Smooth muscle cell (in vitro differentiated cells): ENCODE measurements at regions not wholly inside any gene's neighbourhood (a gene's known extent, or its start where the extent isn't known, plus 50 kb on each side); places are given as distances from the start of the nearest gene placed in this dataset.
"Not testable (repeated sequence)": the region's sequence is repeated elsewhere in the genome, so short reads cannot be mapped to it uniquely, and the experiment has no call there.

ENCODE experiments used
- DNase-seq: peaks from one replicate; lab custom pipeline; 2025; ENCODE audit not compliant: unreplicated experiment; lab: John Stamatoyannopoulos, UW
- H2AFZ ChIP-seq: fragments of 200-600 bp; sonication (generic); 2 replicates; pipeline ENCODE4 v1.6.0; 2016; ENCODE audit warnings: antibody characterized with exemption, low read depth, mild to moderate bottlenecking
- H3F3A ChIP-seq: fragments of 200-600 bp; sonication (generic); 2 replicates; pipeline ENCODE4 v1.6.0; 2017; ENCODE audit warnings: antibody characterized with exemption, low read depth
- H3K27ac ChIP-seq: fragments of 200-600 bp; sonication (generic); 2 replicates; pipeline ENCODE4 v1.5.1; 2016; ENCODE audit warnings: low read depth, mild to moderate bottlenecking
- H3K27me3 ChIP-seq: fragments of 200-600 bp; sonication (generic); 2 replicates; pipeline ENCODE4 v1.6.1; 2016; ENCODE audit warnings: low read depth, mild to moderate bottlenecking
- H3K36me3 ChIP-seq: fragments of 200-600 bp; sonication (generic); 2 replicates; pipeline ENCODE4 v1.5.1; 2016; ENCODE audit warnings: low read depth
- H3K4me1 ChIP-seq: fragments of 200-600 bp; sonication (generic); 2 replicates; pipeline ENCODE4 v1.5.1; 2016; ENCODE audit warnings: low read depth
- H3K4me2 ChIP-seq: fragments of 200-600 bp; sonication (generic); 2 replicates; pipeline ENCODE4 v1.6.0; 2016; ENCODE audit warnings: mild to moderate bottlenecking
- H3K4me3 ChIP-seq: fragments of 200-600 bp; sonication (generic); 2 replicates; pipeline ENCODE4 v1.5.1; 2016; ENCODE audit warnings: mild to moderate bottlenecking
- H3K79me2 ChIP-seq: fragments of 200-600 bp; sonication (generic); 2 replicates; pipeline ENCODE4 v1.6.0; 2016; ENCODE audit warnings: low read depth, mild to moderate bottlenecking
- H3K9ac ChIP-seq: fragments of 200-600 bp; sonication (generic); 2 replicates; pipeline ENCODE4 v1.6.0; 2016; ENCODE audit warnings: low read depth
- H3K9me3 ChIP-seq: fragments of 200-600 bp; sonication (generic); replicated peaks from 2 replicates; pipeline ENCODE4 v1.5.1; 2016; ENCODE audit warnings: low read depth
- H4K20me1 ChIP-seq: fragments of 200-600 bp; sonication (generic); 2 replicates; pipeline ENCODE4 v1.6.0; 2016; ENCODE audit warnings: low read depth
- CTCF ChIP-seq: fragments of 200-600 bp; sonication (generic); IDR thresholded peaks from 2 replicates; pipeline ENCODE4 v1.5.1; 2017; ENCODE audit warnings: borderline replicate concordance, mild to moderate bottlenecking, antibody characterized with exemption; ENCODE audit not compliant: insufficient read depth, poor library complexity, severe bottlenecking
- WGBS: methylation state at CpG from one replicate; pipeline ENCODE4 v1.1.7; 2016; ENCODE audit warnings: low lambda C conversion rate; 5-methylcytosine and 5-hydroxymethylcytosine counted together

DNA sequence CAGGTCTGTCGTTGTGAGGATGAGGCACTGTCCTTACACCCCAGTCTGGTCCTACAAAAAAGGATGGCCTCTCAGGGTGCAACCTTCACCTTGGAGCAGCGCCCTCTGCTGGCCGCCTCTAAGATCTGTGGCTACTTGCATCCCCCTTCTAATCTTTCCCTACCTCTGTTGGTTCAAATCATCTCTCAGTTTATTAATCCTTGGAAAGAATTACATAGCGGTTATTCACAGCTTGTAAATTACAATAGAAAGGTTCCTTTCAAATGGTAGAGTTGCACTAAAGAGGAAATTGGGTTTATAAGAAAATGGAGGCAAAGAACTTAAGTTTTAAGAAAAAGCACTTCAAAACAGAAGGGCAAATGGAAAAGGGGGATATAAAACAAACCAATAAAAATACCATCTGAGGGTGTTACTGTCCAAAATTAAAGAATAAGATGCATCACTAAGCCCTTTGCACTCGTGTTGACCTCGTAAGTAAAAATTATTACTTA is 102.0 kb upstream of the PLEKHM1 start:
- not testable (repeated sequence) for H4K20me1 ChIP-seq, H3F3A ChIP-seq, H3K36me3 ChIP-seq, DNase-seq, H3K4me3 ChIP-seq, H3K27me3 ChIP-seq, H3K9ac ChIP-seq, H3K4me1 ChIP-seq, H3K4me2 ChIP-seq, H2AFZ ChIP-seq, H3K79me2 ChIP-seq, H3K9me3 ChIP-seq, H3K27ac ChIP-seq
- WGBS, result 28% methylated on average over 5 of the region's 6 CpGs
- peak; percentile 51 for TF ChIP-seq CTCF

GRCh38 chr17:45596347-45596746 is 105.8 kb upstream of the PLEKHM1 start:
- H3K4me2 ChIP-seq, H2AFZ ChIP-seq: not testable (repeated sequence)

GRCh38 chr17:45600052-45601012 is 109.8 kb upstream of the PLEKHM1 start:
- WGBS, result 83% methylated on average over 14 of the region's 21 CpGs
- H4K20me1 ChIP-seq, H3K9ac ChIP-seq, H3K4me1 ChIP-seq, H2AFZ ChIP-seq, H3K4me2 ChIP-seq, H3K4me3 ChIP-seq, H3K36me3 ChIP-seq, H3F3A ChIP-seq, H3K9me3 ChIP-seq, H3K27me3 ChIP-seq, H3K27ac ChIP-seq, H3K79me2 ChIP-seq, DNase-seq: not testable (repeated sequence)

More at GRCh38 chr17:45596347-45596746, 105.8 kb upstream of the PLEKHM1 start:
- not testable (repeated sequence) for DNase-seq, H3F3A ChIP-seq, H3K79me2 ChIP-seq, H3K9ac ChIP-seq, H3K4me1 ChIP-seq, H4K20me1 ChIP-seq, H3K27ac ChIP-seq, H3K4me3 ChIP-seq, H3K9me3 ChIP-seq, H3K27me3 ChIP-seq, H3K36me3 ChIP-seq
- WGBS, result 81% methylated on average over 4 of the region's 4 CpGs

DNA sequence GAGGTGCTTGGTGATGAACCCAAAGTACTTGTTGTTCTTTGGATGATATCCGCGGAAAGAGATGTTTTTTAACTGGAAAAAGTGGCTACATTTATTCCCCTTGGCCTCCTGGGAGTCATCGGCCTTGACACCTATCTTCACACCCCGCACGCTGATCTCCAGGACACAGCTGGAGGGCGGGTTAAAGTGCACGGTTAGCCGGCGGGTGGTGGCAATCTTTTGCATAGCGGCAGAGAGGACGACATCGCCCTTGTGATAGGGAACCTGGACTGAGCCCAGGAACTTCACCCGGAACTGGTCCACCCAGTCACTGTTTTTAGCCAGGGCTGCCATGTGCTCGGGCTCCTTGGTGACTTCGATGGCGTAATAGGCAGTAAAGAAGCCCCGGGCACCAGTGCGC is 110.5 kb upstream of the PLEKHM1 start:
- not testable (repeated sequence) for DNase-seq, H3K4me3 ChIP-seq, H3K9me3 ChIP-seq, H3K4me1 ChIP-seq, H3F3A ChIP-seq, H3K27me3 ChIP-seq, H3K4me2 ChIP-seq, H3K36me3 ChIP-seq, H2AFZ ChIP-seq, H3K79me2 ChIP-seq, H3K9ac ChIP-seq, H3K27ac ChIP-seq, H4K20me1 ChIP-seq
- 93% methylated on average over 18 of the region's 18 CpGs for WGBS

GRCh38 chr17:45601605-45602539 is 111.4 kb upstream of the PLEKHM1 start:
- not testable (repeated sequence) for H3K27me3 ChIP-seq, H3K27ac ChIP-seq, H3F3A ChIP-seq, H3K4me1 ChIP-seq, H3K4me3 ChIP-seq, H3K79me2 ChIP-seq, H2AFZ ChIP-seq, H4K20me1 ChIP-seq, H3K9me3 ChIP-seq, H3K36me3 ChIP-seq, DNase-seq, H3K9ac ChIP-seq
- 39% methylated on average over 38 of the region's 63 CpGs for WGBS
- peak overlapping the region; percentile 74 for H3K4me2 ChIP-seq

- H3K4me1 ChIP-seq, H3K9me3 ChIP-seq, H3F3A ChIP-seq, H3K4me3 ChIP-seq, H3K4me2 ChIP-seq, H2AFZ ChIP-seq, H4K20me1 ChIP-seq, H3K27ac ChIP-seq, H3K36me3 ChIP-seq, H3K9ac ChIP-seq, DNase-seq, H3K79me2 ChIP-seq, H3K27me3 ChIP-seq: not testable (repeated sequence)
- 100% methylated on average over 1 of the region's 1 CpG for WGBS
These were observed 115.2 kb upstream of the PLEKHM1 start for GRCh38 chr17:45605751-45606150.

GRCh38 chr17:45619984-45620405 is 129.5 kb upstream of the PLEKHM1 start:
- WGBS, result 0% methylated on average over 6 of the region's 16 CpGs
- H3K79me2 ChIP-seq, H3K4me1 ChIP-seq, H4K20me1 ChIP-seq, H2AFZ ChIP-seq, H3K9ac ChIP-seq, H3K27me3 ChIP-seq, H3F3A ChIP-seq, H3K27ac ChIP-seq, H3K9me3 ChIP-seq, DNase-seq, H3K36me3 ChIP-seq: not testable (repeated sequence)
- Histone ChIP-seq H3K4me3 (peak overlapping the region; percentile 61), H3K4me2 (peak overlapping the region; percentile 85)
